GM06990 (cell line): ENCODE measurements at regions not wholly inside any gene's neighbourhood (a gene's known extent, or its start where the extent isn't known, plus 50 kb on each side); places are given as distances from the start of the nearest gene placed in this dataset.
"Not testable (repeated sequence)": the region's sequence is repeated elsewhere in the genome, so short reads cannot be mapped to it uniquely, and the experiment has no call there.

ENCODE experiments used
- DNase-seq: peaks from one replicate; pipeline ENCODE4 v3.0.0-alpha.2; 2011; ENCODE audit not compliant: insufficient read length; ENCODE audit errors: extremely low read depth
- H3K27me3 ChIP-seq: replicated peaks from 2 replicates; pipeline ENCODE4 v1.6.0; 2011; ENCODE audit warnings: low read length; ENCODE audit not compliant: control insufficient read depth, insufficient read depth
- H3K36me3 ChIP-seq: 2 replicates; pipeline ENCODE4 v1.5.1; 2011; ENCODE audit warnings: low read length; ENCODE audit not compliant: control insufficient read depth, insufficient read depth
- H3K4me3 ChIP-seq: replicated peaks from 2 replicates; pipeline ENCODE4 v1.5.1; 2011; ENCODE audit warnings: low read depth, mild to moderate bottlenecking, control low read depth, low read length
- CTCF ChIP-seq: IDR thresholded peaks from 2 replicates; pipeline ENCODE4 v1.5.1; 2011; ENCODE audit warnings: low read length, control low read depth, mild to moderate bottlenecking, inconsistent platforms; ENCODE audit not compliant: insufficient read depth, poor library complexity, severe bottlenecking

DNA sequence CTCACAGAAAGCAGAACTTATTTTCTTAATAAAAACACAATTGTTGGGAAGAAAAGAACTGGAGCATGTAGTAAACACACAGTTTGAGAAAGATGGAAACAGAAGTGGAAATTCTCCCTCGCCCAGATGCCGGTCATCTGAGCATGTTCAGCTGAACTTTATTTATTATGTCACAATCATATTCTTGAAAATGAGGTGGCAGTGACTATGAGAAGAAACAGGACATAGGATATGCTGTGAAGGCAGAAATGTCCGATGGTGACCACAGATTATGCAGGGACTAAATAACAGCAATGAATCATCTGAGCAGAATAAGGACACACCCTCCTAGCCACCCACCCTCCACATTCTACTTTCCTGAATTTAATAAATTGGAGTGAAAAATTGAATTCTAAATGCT lies 425.3 kb upstream of the NOX3 start:
- no peak for TF ChIP-seq CTCF
- Histone ChIP-seq H3K4me3 (no peak overlapping the region), H3K36me3 (no peaks in the 10 kb centered on the region), H3K27me3 (no peaks in the 10 kb centered on the region)
- no peak for DNase-seq

DNA sequence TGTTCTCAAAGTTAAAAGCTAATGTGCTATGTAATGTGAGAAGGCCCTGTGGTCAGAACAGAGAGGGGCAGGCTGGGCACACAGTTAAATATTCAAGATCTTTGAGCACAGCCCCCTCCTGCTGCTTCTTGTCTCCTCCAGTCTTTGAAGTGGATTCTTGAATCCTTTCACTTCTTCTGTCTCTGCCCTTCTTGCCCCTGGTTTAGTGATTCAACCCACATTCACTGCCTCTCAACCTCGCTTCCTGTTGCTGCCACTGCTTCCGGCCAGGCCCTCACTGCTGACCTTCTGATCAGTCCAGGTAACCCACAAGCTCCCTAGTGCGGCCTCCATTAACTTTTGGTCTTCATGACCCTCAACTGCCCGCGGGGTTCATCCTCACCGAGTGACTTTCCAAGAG lies 417.3 kb upstream of the NOX3 start:
- TF ChIP-seq CTCF: no peak
- H3K4me3 ChIP-seq: no peak overlapping the region
- H3K36me3 ChIP-seq: no peaks in the 10 kb centered on the region
- DNase-seq: no peak
- no peaks in the 10 kb centered on the region for H3K27me3 ChIP-seq

DNA sequence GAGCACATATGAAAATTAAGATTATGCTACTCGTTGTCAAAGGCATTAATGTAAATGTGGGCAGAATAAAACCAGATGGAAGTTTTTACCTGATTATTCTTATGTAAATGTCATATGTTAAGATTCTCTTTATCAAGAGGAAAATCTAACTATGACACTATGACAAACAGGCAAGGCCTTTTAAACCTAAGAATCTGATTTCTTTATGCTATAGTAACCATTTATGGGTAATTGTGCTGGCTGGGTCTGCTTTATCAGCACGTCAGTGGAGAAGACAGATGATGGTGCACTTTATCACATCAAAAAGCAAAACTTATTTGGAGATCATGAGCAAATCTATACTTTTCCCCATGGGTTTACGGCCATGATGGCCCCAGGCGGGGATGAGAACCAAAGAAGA lies 412.0 kb upstream of the NOX3 start:
- Histone ChIP-seq H3K27me3 (no peaks in the 10 kb centered on the region), H3K36me3 (no peaks in the 10 kb centered on the region), H3K4me3 (no peak overlapping the region)
- TF ChIP-seq CTCF: no peak
- no peak for DNase-seq

DNA sequence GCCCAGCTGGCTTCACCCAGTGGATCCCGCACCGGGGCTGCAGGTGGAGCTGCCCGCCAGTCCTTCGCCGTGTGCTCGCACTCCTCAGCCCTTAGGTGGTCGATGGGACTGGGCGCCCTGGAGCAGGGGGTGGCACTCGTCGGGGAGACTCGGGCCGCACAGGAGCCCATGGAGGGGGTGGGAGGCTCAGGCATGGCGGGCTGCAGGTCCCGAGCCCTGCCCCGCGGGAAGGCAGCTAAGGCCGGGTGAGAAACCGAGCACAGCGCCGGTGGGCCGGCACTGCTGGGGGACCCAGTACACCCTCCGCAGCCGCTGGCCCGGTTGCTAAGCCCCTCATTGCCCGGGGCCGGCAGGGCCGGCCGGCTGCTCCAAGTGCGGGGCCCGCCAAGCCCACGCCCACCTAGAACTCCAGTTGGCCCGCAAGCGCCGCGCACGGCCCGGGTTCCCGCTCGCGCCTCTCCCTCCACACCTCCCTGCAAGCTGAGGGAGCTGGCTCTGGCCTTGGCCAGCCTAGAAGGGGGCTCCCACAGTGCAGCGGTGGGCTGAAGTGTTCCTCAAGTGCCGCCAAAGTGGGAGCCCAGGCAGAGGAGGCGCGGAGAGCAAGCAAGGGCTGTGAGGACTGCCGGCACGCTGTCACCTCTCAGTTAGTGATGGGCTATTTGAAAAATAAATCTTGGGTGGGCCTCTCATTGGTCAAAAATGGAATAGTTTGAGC lies 411.2 kb upstream of the NOX3 start:
- DNase-seq, H3K27me3 ChIP-seq, H3K36me3 ChIP-seq, H3K4me3 ChIP-seq: not testable (repeated sequence)

- no peak for TF ChIP-seq CTCF
- H3K36me3 ChIP-seq: no peaks in the 10 kb centered on the region
- H3K4me3 ChIP-seq: no peak overlapping the region
- no peak for DNase-seq
- H3K27me3 ChIP-seq: no peaks in the 10 kb centered on the region
These were observed 406.2 kb upstream of the NOX3 start for GRCh38 chr6:155861821-155862220.

- not testable (repeated sequence) for H3K27me3 ChIP-seq, DNase-seq, H3K4me3 ChIP-seq, H3K36me3 ChIP-seq
These were observed 403.3 kb upstream of the NOX3 start for GRCh38 chr6:155858906-155859305.

DNA sequence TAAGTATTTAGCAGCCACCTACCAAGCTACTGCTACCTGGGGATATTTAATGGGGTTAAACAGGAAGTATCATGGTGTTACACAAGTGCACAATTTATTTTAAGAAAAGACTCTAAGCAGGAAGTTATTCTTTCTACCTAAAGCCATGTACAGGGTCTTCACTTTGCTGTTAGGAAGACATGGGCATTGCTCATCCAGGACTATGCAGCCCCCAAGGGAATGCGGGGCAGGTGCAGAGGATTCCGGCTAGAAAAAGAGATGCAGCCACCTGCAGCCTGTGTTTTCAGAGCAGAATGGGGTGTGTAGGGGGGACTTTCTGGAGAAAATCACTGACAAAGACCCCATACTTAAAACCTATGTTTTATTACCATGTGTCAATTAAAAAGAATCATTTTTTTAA lies 399.1 kb upstream of the NOX3 start:
- H3K4me3 ChIP-seq: no peak overlapping the region
- no peak for TF ChIP-seq CTCF
- DNase-seq: no peak
- H3K36me3 ChIP-seq: no peaks in the 10 kb centered on the region
- H3K27me3 ChIP-seq: no peaks in the 10 kb centered on the region
